Spinal cord (tissue), 9 donors: ENCODE measurements at regions not wholly inside any gene's neighbourhood (a gene's known extent, or its start where the extent isn't known, plus 50 kb on each side); places are given as distances from the start of the nearest gene placed in this dataset.

Source experiments
- DNase-seq, 6 donors: peaks; one replicate each; pipeline versions ENCODE4 v3.0.0 to v3.0.0-alpha.2; 2013 to 2015; ENCODE audit warnings: low spot score in 6 of 6, low read depth in 4 of 6
- H3K27ac ChIP-seq: one replicate; pipeline ENCODE4 v1.5.1; 2013; ENCODE audit warnings: low read depth, low read length, control low read depth
- H3K27me3 ChIP-seq: one replicate; pipeline ENCODE4 v1.6.1; 2013; ENCODE audit warnings: low read length; ENCODE audit not compliant: control insufficient read depth, insufficient read depth
- H3K36me3 ChIP-seq: one replicate; pipeline ENCODE4 v1.6.1; 2013; ENCODE audit warnings: low read length; ENCODE audit not compliant: control insufficient read depth, insufficient read depth
- H3K4me1 ChIP-seq: one replicate; pipeline ENCODE4 v1.6.1; 2013; ENCODE audit warnings: low read length; ENCODE audit not compliant: control insufficient read depth, insufficient read depth
- H3K4me3 ChIP-seq: one replicate; pipeline ENCODE4 v1.5.1; 2013; ENCODE audit warnings: low read depth, low read length, control low read depth
- H3K9me3 ChIP-seq: one replicate; pipeline ENCODE4 v1.6.1; 2013; ENCODE audit warnings: low read length; ENCODE audit not compliant: control insufficient read depth, insufficient read depth
- WGBS: methylation state at CpG from one replicate; pipeline ENCODE4 v1.1.5; 2013; ENCODE audit warnings: missing lambda C conversion rate; ENCODE audit not compliant: insufficient coverage; 5-methylcytosine and 5-hydroxymethylcytosine counted together
- donor health status: healthy.

- Histone ChIP-seq H3K27me3 (no peaks in the 10 kb centered on the region), H3K36me3 (no peaks in the 10 kb centered on the region), H3K4me1 (peaks cover 3% of the 10 kb centered on the region), H3K4me3 (no peak overlapping the region), H3K27ac (no peak overlapping the region), H3K9me3 (no peaks in the 10 kb centered on the region)
- 100% methylated on average over 1 of the region's 4 CpGs for WGBS
- DNase-seq: no peak
Observed at GRCh38 chr21:28746166-28746565, 246.5 kb downstream of the LTN1 start.

GRCh38 chr21:28745131-28746016, 247.3 kb downstream of the LTN1 start:
- peaks cover 3% of the 10 kb centered on the region for H3K4me1 ChIP-seq
- no peaks in the 10 kb centered on the region for H3K36me3 ChIP-seq
- peak overlapping the region; percentile 51 for H3K4me3 ChIP-seq
- WGBS: 13% methylated on average over 7 of the region's 16 CpGs
- no peak overlapping the region for H3K27ac ChIP-seq
- H3K27me3 ChIP-seq: no peaks in the 10 kb centered on the region
- peak; percentile 58 to 95 (median 72) for DNase-seq
- no peaks in the 10 kb centered on the region for H3K9me3 ChIP-seq

- Histone ChIP-seq H3K9me3 (no peaks in the 10 kb centered on the region), H3K4me1 (peaks cover 3% of the 10 kb centered on the region), H3K36me3 (no peaks in the 10 kb centered on the region), H3K27ac (no peak overlapping the region), H3K27me3 (no peaks in the 10 kb centered on the region), H3K4me3 (no peak overlapping the region)
- DNase-seq: no peak
- whole genome bisulfite sequencing: no CpG with 5 or more reads among the region's 1 CpG
Observed at GRCh38 chr21:28743723-28744122, 249.0 kb downstream of the LTN1 start.

- no CpG with 5 or more reads among the region's 3 CpGs for WGBS
- Histone ChIP-seq H3K4me1 (peaks cover 6% of the 10 kb centered on the region), H3K4me3 (no peak overlapping the region), H3K9me3 (no peaks in the 10 kb centered on the region), H3K27me3 (no peaks in the 10 kb centered on the region), H3K36me3 (no peaks in the 10 kb centered on the region), H3K27ac (no peak overlapping the region)
- peak in 2 of 6 donors; percentile 23 to 65 for DNase-seq
Observed at GRCh38 chr21:28742527-28742926, 250.2 kb downstream of the LTN1 start.

GRCh38 chr21:28740125-28740524, 252.6 kb downstream of the LTN1 start:
- no CpG with 5 or more reads among the region's 2 CpGs for WGBS
- no peak for DNase-seq
- Histone ChIP-seq H3K36me3 (no peaks in the 10 kb centered on the region), H3K4me3 (no peak overlapping the region), H3K4me1 (peaks cover 3% of the 10 kb centered on the region), H3K9me3 (peaks cover 1% of the 10 kb centered on the region), H3K27ac (no peak overlapping the region), H3K27me3 (no peaks in the 10 kb centered on the region)

GRCh38 chr21:28738882-28739281, 253.8 kb downstream of the LTN1 start:
- Histone ChIP-seq H3K4me3 (no peak overlapping the region), H3K4me1 (peaks cover 3% of the 10 kb centered on the region), H3K36me3 (no peaks in the 10 kb centered on the region), H3K27ac (no peak overlapping the region), H3K27me3 (no peaks in the 10 kb centered on the region), H3K9me3 (peaks cover 2% of the 10 kb centered on the region)
- WGBS: 81% methylated on average over 6 of the region's 7 CpGs
- no peak for DNase-seq

GRCh38 chr21:28738420-28738704, 254.3 kb downstream of the LTN1 start:
- Histone ChIP-seq H3K27me3 (no peaks in the 10 kb centered on the region), H3K27ac (no peak overlapping the region), H3K36me3 (no peaks in the 10 kb centered on the region), H3K9me3 (peaks cover 2% of the 10 kb centered on the region), H3K4me1 (peaks cover 3% of the 10 kb centered on the region), H3K4me3 (no peak overlapping the region)
- 65% methylated on average over 5 of the region's 5 CpGs for WGBS
- no peak for DNase-seq

- H3K4me3 ChIP-seq: no peak overlapping the region
- H3K36me3 ChIP-seq: no peaks in the 10 kb centered on the region
- H3K27me3 ChIP-seq: no peaks in the 10 kb centered on the region
- no peak overlapping the region for H3K27ac ChIP-seq
- H3K9me3 ChIP-seq: peaks cover 2% of the 10 kb centered on the region
- peaks cover 3% of the 10 kb centered on the region for H3K4me1 ChIP-seq
- DNase-seq: peak in 2 of 6 donors; percentile 9 to 18
- WGBS: 56% methylated on average over 2 of the region's 3 CpGs
Observed at GRCh38 chr21:28737674-28738419, 254.8 kb downstream of the LTN1 start.

- DNase-seq: no peak
- no peak overlapping the region for H3K27ac ChIP-seq
- no peak overlapping the region for H3K4me3 ChIP-seq
- 70% methylated on average over 2 of the region's 4 CpGs for WGBS
- no peaks in the 10 kb centered on the region for H3K36me3 ChIP-seq
- peaks cover 2% of the 10 kb centered on the region for H3K9me3 ChIP-seq
- H3K4me1 ChIP-seq: peaks cover 3% of the 10 kb centered on the region
- H3K27me3 ChIP-seq: no peaks in the 10 kb centered on the region
Observed at GRCh38 chr21:28734522-28735175, 258.0 kb downstream of the LTN1 start.
